ENCODE measurements at regions not wholly inside any gene's neighbourhood (a gene's known extent, or its start where the extent isn't known, plus 50 kb on each side); places are given as distances from the start of the nearest gene placed in this dataset.
A peak's percentile ranks its signal among the peaks of the same experiment; 100 is the strongest.
"Not testable (repeated sequence)": the region's sequence is repeated elsewhere in the genome, so short reads cannot be mapped to it uniquely, and the experiment has no call there.

GRCh38 chr1:168468822-168469221 is 75.0 kb downstream of the XCL2 start:
- H3K27ac Mint-ChIP-seq: no peak overlapping the region
- DNase-seq: no peak
- H3K9me3 Mint-ChIP-seq: peaks cover 11 to 22% of the 10 kb centered on the region in 2 donors
- H3K27me3 Mint-ChIP-seq: no peaks in the 10 kb centered on the region
- peak overlapping the region in 1 of 2 donors; percentile 69 for H3K4me3 Mint-ChIP-seq
- peaks cover 64% of the 10 kb centered on the region for H3K4me1 Mint-ChIP-seq
- ATAC-seq: no peak

GRCh38 chr1:168468042-168468809 is 75.6 kb downstream of the XCL2 start:
- H3K9me3 Mint-ChIP-seq: peaks cover 11 to 22% of the 10 kb centered on the region in 2 donors
- peaks cover 64% of the 10 kb centered on the region for H3K4me1 Mint-ChIP-seq
- ATAC-seq (no peak), DNase-seq (no peak)
- peak overlapping the region in 1 of 2 donors; percentile 41 for H3K27ac Mint-ChIP-seq
- H3K27me3 Mint-ChIP-seq: no peaks in the 10 kb centered on the region
- peak overlapping the region; percentile 69 for H3K4me3 Mint-ChIP-seq

- no peaks in the 10 kb centered on the region for H3K27me3 Mint-ChIP-seq
- DNase-seq: peak in 1 of 2 donors; percentile 17
- peaks cover 14 to 22% of the 10 kb centered on the region in 2 donors for H3K9me3 Mint-ChIP-seq
- peak; percentile 54 for ATAC-seq
- H3K4me3 Mint-ChIP-seq: peak overlapping the region; percentile 69
- peaks cover 64% of the 10 kb centered on the region for H3K4me1 Mint-ChIP-seq
- H3K27ac Mint-ChIP-seq: peak overlapping the region in 1 of 2 donors; percentile 96
These were observed 76.3 kb downstream of the XCL2 start for GRCh38 chr1:168467452-168467851.

DNA sequence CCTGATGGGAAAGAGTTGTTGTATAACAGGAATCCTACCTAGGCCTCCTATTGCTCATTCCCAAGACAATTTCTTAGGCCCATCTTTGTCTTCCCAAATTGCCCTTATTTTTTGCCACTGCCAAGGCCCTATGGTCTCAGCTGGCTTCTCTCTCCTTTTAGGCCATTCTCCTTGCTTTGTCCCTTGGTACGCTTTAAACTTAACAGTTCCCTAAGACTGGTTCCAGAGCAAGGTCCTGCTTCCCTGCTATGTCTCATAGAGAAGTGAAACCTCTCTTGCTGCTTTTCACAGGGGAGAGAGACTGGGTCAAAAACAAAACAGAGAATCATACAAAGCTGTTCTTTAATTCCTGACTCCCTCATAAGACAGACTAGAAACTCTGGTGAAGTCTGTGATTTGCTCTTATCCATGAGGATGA is 77.1 kb downstream of the XCL2 start:
- Mint-ChIP-seq H3K9me3 (peaks cover 20 to 29% of the 10 kb centered on the region in 2 donors), H3K27ac (peak overlapping the region; percentile 56 to 91), H3K4me1 (peaks cover 64% of the 10 kb centered on the region), H3K27me3 (no peaks in the 10 kb centered on the region), H3K4me3 (peak overlapping the region; percentile 57 to 59)
- ATAC-seq: no peak
- no peak for DNase-seq

DNA sequence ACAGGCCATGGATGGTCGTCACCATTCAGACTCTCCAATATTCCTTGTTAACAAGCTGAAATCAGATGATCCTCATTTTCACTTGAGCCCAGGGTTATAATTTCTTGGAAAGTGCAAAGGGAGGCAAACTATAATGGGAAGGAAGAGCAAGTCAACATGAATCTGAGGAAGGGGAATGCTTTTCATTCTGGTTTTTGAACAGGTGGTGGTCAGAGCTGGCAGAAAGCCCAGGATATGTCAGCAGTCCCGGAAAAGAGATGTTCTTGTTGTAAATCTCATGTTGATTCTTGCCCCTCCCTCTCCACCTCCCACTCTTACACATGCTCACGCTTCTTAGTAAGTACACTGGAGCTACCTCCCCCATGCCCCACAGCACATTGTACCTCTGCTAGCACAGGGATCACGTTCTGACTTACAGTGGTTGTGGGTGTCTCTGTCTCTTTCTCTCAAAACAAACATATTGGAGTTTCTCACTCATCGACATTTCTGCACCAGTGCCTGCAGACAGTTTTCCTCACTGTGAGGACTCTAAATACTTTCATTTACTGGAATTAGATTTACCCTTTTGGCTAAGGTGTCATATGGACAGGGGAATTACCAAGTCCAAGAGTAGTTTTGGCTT is 77.6 kb downstream of the XCL2 start:
- ATAC-seq: peak; percentile 96

GRCh38 chr1:168461108-168461507 is 82.7 kb downstream of the XCL2 start:
- Mint-ChIP-seq H3K9me3 (peaks cover 49 to 51% of the 10 kb centered on the region in 2 donors), H3K4me1 (peaks cover 29% of the 10 kb centered on the region)
- not testable (repeated sequence) for H3K27me3 Mint-ChIP-seq, DNase-seq, H3K27ac Mint-ChIP-seq, H3K4me3 Mint-ChIP-seq, ATAC-seq

More for the DNA sequence above, 77.6 kb downstream of the XCL2 start:
- Mint-ChIP-seq H3K4me3 (peak overlapping the region; percentile 57 to 59), H3K4me1 (peaks cover 63% of the 10 kb centered on the region), H3K27me3 (no peaks in the 10 kb centered on the region), H3K27ac (peak overlapping the region in 1 of 2 donors; percentile 2), H3K9me3 (peaks cover 25 to 34% of the 10 kb centered on the region in 2 donors)
- DNase-seq: peak; percentile 24 to 68

DNA sequence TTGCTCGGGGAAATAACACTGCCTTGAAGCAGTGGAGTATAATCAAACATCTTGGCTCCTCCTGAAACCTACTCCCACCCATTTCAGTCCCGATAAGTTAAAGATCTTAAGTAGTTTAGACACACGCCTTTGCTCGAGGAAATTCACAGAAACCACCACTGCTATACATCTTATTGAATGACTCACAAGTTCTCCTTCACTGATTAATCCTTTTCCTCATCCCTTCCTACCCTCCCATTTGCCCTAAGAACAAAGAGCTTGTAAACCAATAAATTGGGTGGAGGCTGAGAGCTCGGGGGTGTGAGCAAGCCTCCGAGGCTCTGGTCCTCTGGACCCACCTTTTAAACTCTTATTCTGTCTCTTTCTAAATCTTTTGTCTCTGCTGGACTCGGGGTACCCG is 86.5 kb downstream of the XCL2 start:
- H3K27me3 Mint-ChIP-seq, ATAC-seq, DNase-seq: not testable (repeated sequence)
- H3K4me1 Mint-ChIP-seq: peaks cover 35% of the 10 kb centered on the region
- peak overlapping the region; percentile 8 to 33 for H3K4me3 Mint-ChIP-seq
- H3K27ac Mint-ChIP-seq: peak overlapping the region in 1 of 2 donors; percentile 22
- H3K9me3 Mint-ChIP-seq: peaks cover 27 to 35% of the 10 kb centered on the region in 2 donors

DNA sequence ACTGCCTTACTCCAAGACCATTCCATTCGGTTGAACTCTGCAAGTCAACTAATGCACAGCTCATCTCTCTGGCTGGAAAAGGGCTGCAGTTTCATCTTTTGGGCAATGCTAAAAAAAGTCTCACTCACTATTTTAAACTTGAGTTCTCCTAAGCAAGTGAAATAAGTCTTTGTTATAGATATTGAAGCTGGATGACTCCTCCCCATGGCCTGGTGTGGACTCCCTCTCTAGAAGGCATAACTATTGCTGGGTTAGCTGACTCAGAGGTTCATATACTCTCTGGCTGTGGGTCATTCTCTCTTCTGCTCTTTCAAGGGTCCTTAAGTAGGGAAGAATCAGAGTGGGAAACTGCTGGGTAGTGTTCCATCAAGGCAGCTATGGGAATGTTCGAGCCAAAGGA is 88.0 kb downstream of the XCL2 start:
- Mint-ChIP-seq H3K4me3 (no peak overlapping the region), H3K27ac (no peak overlapping the region)

GRCh38 chr1:168454211-168454815 is 89.5 kb downstream of the XCL2 start:
- no peaks in the 10 kb centered on the region for H3K27me3 Mint-ChIP-seq
- DNase-seq: no peak
- no peak overlapping the region for H3K4me3 Mint-ChIP-seq
- no peak overlapping the region for H3K27ac Mint-ChIP-seq
- H3K9me3 Mint-ChIP-seq: peaks cover 0 to 15% of the 10 kb centered on the region in 2 donors
- no peak for ATAC-seq
- peaks cover 40% of the 10 kb centered on the region for H3K4me1 Mint-ChIP-seq

More for the DNA sequence above, 88.0 kb downstream of the XCL2 start:
- Mint-ChIP-seq H3K27me3 (no peaks in the 10 kb centered on the region), H3K4me1 (peaks cover 40% of the 10 kb centered on the region), H3K9me3 (peaks cover 12 to 26% of the 10 kb centered on the region in 2 donors)
- DNase-seq (no peak), ATAC-seq (no peak)

DNA sequence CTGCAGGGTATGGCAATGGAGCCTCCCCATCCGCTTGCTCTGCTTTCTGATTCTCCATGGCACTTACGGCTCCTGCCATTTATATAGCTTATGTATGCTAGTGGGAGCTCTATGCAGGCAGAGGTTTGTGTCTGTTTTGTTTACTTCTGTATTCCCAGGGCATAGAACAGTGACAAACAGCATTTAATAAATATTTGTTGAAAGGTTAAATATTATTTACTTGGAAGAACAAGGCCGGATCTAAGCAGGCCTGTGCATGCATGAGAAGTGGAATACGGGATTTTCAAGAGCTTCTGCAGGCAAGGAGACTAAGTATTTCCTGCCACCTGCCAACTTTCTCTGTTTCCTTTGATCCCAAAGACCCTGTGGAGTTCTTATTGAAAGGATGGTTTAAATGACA is 90.7 kb downstream of the XCL2 start:
- no peak overlapping the region for H3K4me3 Mint-ChIP-seq
- H3K27me3 Mint-ChIP-seq: no peaks in the 10 kb centered on the region
- H3K27ac Mint-ChIP-seq: no peak overlapping the region
- H3K4me1 Mint-ChIP-seq: peaks cover 37% of the 10 kb centered on the region
- DNase-seq: no peak
- H3K9me3 Mint-ChIP-seq: peaks cover 0 to 5% of the 10 kb centered on the region in 2 donors
- no peak for ATAC-seq

DNA sequence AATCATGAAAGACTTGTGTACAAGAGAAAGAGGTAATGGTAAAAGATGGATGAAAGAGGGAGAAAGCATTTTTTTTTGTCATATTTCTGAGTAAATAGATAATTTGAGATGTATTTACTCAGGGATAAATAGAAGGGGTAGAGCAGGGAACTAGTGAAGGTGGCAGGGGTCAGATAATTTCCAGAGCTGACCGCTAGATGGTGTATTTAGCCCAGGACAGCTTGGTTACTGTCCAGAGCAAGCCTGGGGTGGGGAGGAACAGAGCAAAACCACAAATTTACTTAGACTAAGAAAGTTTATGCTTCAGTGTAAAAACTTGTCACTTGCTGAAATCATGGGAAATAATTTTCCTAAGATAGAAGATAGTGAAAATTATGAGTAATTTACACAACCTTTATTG is 91.5 kb downstream of the XCL2 start:
- H3K4me1 Mint-ChIP-seq: peaks cover 30% of the 10 kb centered on the region
- H3K9me3 Mint-ChIP-seq: peaks cover 0 to 5% of the 10 kb centered on the region in 2 donors
- no peak for ATAC-seq
- no peaks in the 10 kb centered on the region for H3K27me3 Mint-ChIP-seq
- no peak for DNase-seq
- peak overlapping the region in 1 of 2 donors; percentile 80 for H3K27ac Mint-ChIP-seq
- H3K4me3 Mint-ChIP-seq: no peak overlapping the region

DNA sequence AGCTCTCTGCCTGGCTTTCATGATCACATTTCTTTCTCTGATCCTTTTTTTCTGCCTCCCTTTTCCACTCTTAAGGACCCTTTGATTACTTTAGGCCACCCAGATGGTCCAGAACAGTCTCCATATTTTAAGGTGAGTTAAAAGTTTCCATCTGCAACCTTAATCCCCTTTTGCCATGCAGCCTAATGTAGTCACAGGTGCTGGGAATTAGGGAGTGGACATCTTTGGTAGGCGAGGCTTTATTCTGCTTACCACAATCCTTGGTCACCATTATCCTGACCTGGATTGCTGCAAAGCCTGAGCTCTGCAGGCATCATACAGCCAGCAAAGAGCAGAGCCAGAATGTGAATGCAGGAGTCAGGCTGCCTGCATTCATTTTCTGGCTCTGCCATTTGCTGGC is 95.9 kb downstream of the XCL2 start:
- ATAC-seq (no peak), DNase-seq (no peak)
- H3K27ac Mint-ChIP-seq: no peak overlapping the region
- H3K27me3 Mint-ChIP-seq: no peaks in the 10 kb centered on the region
- peaks cover 51% of the 10 kb centered on the region for H3K4me1 Mint-ChIP-seq
- H3K4me3 Mint-ChIP-seq: no peak overlapping the region
- peaks cover 0 to 5% of the 10 kb centered on the region in 2 donors for H3K9me3 Mint-ChIP-seq

DNA sequence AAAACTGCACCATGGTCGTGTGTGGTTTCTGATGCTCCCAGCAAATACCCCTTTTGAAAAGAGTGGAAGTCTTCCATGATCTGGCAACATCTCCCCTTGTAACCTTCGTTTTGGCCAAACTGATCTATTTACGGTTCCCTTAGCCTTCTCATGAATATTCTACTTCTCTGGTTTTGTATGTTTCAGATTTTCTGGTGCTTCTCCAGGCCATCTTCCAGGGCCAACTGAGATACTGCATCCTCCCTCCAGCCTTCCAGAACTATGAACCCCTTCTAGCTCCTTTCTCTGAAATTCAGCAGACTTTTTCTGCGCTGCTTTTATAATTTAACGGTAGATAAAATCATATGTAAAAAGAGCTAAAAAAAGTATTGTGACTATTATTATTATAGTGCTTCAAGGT is 97.7 kb downstream of the XCL2 start:
- Mint-ChIP-seq H3K4me1 (peaks cover 56% of the 10 kb centered on the region), H3K27me3 (no peaks in the 10 kb centered on the region), H3K27ac (no peak overlapping the region), H3K9me3 (no peaks in the 10 kb centered on the region), H3K4me3 (no peak overlapping the region)
- ATAC-seq (no peak), DNase-seq (no peak)

DNA sequence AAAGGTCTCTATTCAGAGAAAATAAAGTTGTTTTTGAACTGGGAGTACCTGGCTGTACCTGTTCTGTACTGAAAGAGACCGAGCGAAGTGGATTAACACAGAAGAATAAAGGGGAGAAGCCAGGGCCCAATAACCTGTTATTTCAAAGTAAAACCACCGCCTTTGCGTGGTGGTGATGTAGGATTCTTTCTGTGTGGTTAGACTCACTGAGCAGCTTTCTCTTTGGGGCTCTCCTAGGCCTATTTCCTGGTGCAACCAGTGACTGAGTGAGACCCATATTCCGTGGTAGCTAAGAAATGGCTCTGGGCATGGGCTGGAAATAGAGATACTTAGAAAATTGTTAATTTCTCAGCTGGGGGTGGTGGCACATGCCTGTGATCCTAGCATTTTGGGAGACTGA is 99.9 kb downstream of the XCL2 start:
- no peaks in the 10 kb centered on the region for H3K27me3 Mint-ChIP-seq
- peak overlapping the region; percentile 82 to 86 for H3K27ac Mint-ChIP-seq
- no peaks in the 10 kb centered on the region for H3K9me3 Mint-ChIP-seq
- peaks cover 78% of the 10 kb centered on the region for H3K4me1 Mint-ChIP-seq
- ATAC-seq: peak; percentile 87
- DNase-seq: peak; percentile 52 to 66
- H3K4me3 Mint-ChIP-seq: peak overlapping the region; percentile 62 to 63

- ATAC-seq (no peak), DNase-seq (no peak)
- Mint-ChIP-seq H3K4me3 (peak overlapping the region; percentile 62 to 63), H3K27me3 (no peaks in the 10 kb centered on the region), H3K27ac (peak overlapping the region; percentile 56 to 86), H3K9me3 (no peaks in the 10 kb centered on the region), H3K4me1 (peaks cover 83% of the 10 kb centered on the region)
These were observed 100.4 kb downstream of the XCL2 start for GRCh38 chr1:168443356-168443755.

GRCh38 chr1:168442931-168443330 is 100.9 kb downstream of the XCL2 start:
- no peaks in the 10 kb centered on the region for H3K27me3 Mint-ChIP-seq
- ATAC-seq (no peak), DNase-seq (no peak)
- no peak overlapping the region for H3K4me3 Mint-ChIP-seq
- H3K9me3 Mint-ChIP-seq: no peaks in the 10 kb centered on the region
- H3K27ac Mint-ChIP-seq: no peak overlapping the region
- H3K4me1 Mint-ChIP-seq: peaks cover 87% of the 10 kb centered on the region

Data from stimulated activated naive CD8-positive, alpha-beta T cell treated with anti-CD3 and anti-CD28 coated beads, Interleukin-15, amount 100 ng/mL, for 72 hours (primary cell).